Bronchial epithelial cell (primary cell): ENCODE measurements at regions not wholly inside any gene's neighbourhood (a gene's known extent, or its start where the extent isn't known, plus 50 kb on each side); places are given as distances from the start of the nearest gene placed in this dataset.

Experiments
- DNase-seq: peaks from one replicate; pipeline ENCODE4 v3.0.0-alpha.2; 2010; ENCODE audit warnings: low read depth
- FAIRE-seq: peaks from 2 replicates; lab custom pipeline; 2011; peaks lifted over from hg19 to GRCh38; lab: Jason Lieb, UNC
- H3K27me3 ChIP-seq: 2 replicates; pipeline ENCODE4 v1.5.1; 2011; ENCODE audit warnings: low read length; ENCODE audit not compliant: control insufficient read depth, insufficient read depth
- H3K36me3 ChIP-seq: 2 replicates; pipeline ENCODE4 v1.5.1; 2011; ENCODE audit warnings: low read length; ENCODE audit not compliant: control insufficient read depth, insufficient read depth
- H3K4me3 ChIP-seq: 2 replicates; pipeline ENCODE4 v1.5.1; 2011; ENCODE audit warnings: mild to moderate bottlenecking, low read depth, low read length, control low read depth
- CTCF ChIP-seq: IDR thresholded peaks from 2 replicates; pipeline ENCODE4 v1.5.1; 2011; ENCODE audit warnings: mild to moderate bottlenecking, moderate library complexity, low read length, control low read depth, inconsistent platforms; ENCODE audit not compliant: insufficient read depth, severe bottlenecking

GRCh38 chr4:164617911-164618310 lies 136.0 kb upstream of the SMIM31 start:
- DNase-seq = no peak
- no peak overlapping the region for H3K4me3 ChIP-seq
- no peak for TF ChIP-seq CTCF
- H3K36me3 ChIP-seq = no peaks in the 10 kb centered on the region
- H3K27me3 ChIP-seq = no peaks in the 10 kb centered on the region
- FAIRE-seq = no peak

GRCh38 chr4:164621886-164622521 lies 131.9 kb upstream of the SMIM31 start:
- FAIRE-seq (no peak), DNase-seq (peak; percentile 78)
- Histone ChIP-seq H3K4me3 (no peak overlapping the region), H3K27me3 (no peaks in the 10 kb centered on the region), H3K36me3 (no peaks in the 10 kb centered on the region)
- TF ChIP-seq CTCF = no peak

GRCh38 chr4:164623099-164623498 lies 130.8 kb upstream of the SMIM31 start:
- H3K4me3 ChIP-seq = no peak overlapping the region
- no peaks in the 10 kb centered on the region for H3K27me3 ChIP-seq
- DNase-seq (no peak), FAIRE-seq (no peak)
- no peaks in the 10 kb centered on the region for H3K36me3 ChIP-seq
- no peak for TF ChIP-seq CTCF

GRCh38 chr4:164639001-164639400 lies 114.9 kb upstream of the SMIM31 start:
- Histone ChIP-seq H3K36me3 (no peaks in the 10 kb centered on the region), H3K4me3 (no peak overlapping the region), H3K27me3 (no peaks in the 10 kb centered on the region)
- FAIRE-seq (no peak), DNase-seq (peak; percentile 5)
- no peak for TF ChIP-seq CTCF

GRCh38 chr4:164648151-164648848 lies 105.6 kb upstream of the SMIM31 start:
- DNase-seq = peak; percentile 98
- no peaks in the 10 kb centered on the region for H3K36me3 ChIP-seq
- no peak for FAIRE-seq

More at GRCh38 chr4:164648151-164648848, 105.6 kb upstream of the SMIM31 start:
- TF ChIP-seq CTCF = no peak
- Histone ChIP-seq H3K27me3 (no peaks in the 10 kb centered on the region), H3K4me3 (no peak overlapping the region)
